IMR-90 (cell line): ENCODE measurements at regions not wholly inside any gene's neighbourhood (a gene's known extent, or its start where the extent isn't known, plus 50 kb on each side); places are given as distances from the start of the nearest gene placed in this dataset.

Source experiments
- ATAC-seq: fragments of 200-7000 bp; cut with Tn5 transposase; 2 replicates; pipeline ENCODE4 v1.9.1; 2020; ENCODE audit warnings: low read depth, mild to moderate bottlenecking, moderate library complexity
- BruUV-seq: library from RNA; stranded (reverse); fragments of 400-500 nt; replicated peaks from 2 replicates; lab custom pipeline; 2021; lab: Mats Ljungman, UMichigan
- CTCF ChIA-PET: fragments of 300-600 bp; formaldehyde crosslinking; extraction: SDS; loops from one replicate; lab custom pipeline; 2021; ENCODE audit warnings: antibody characterized with exemption; lab: Yijun Ruan, JAX
- POLR2A ChIA-PET: fragments of 300-600 bp; sonication (Branson Sonifier 250); formaldehyde crosslinking; loops from one replicate; lab custom pipeline; 2022; ENCODE audit warnings: antibody characterized with exemption; ENCODE audit not compliant: unreplicated experiment; lab: Charles Lee
- DNase-seq: peaks from one replicate; pipeline ENCODE4 v3.0.0; 2013
- H2AFZ ChIP-seq: replicated peaks from 2 replicates; pipeline ENCODE3; 2013; ENCODE audit warnings: low read length, mild to moderate bottlenecking; ENCODE audit not compliant: poor library complexity
- H2AK5ac ChIP-seq: 2 replicates; pipeline ENCODE4 v1.6.1; 2013; ENCODE audit warnings: low read depth, low read length, inconsistent platforms
- H2AK9ac ChIP-seq: replicated peaks from 2 replicates; pipeline ENCODE3; 2013; ENCODE audit warnings: mild to moderate bottlenecking, low read depth, low read length, moderate library complexity; ENCODE audit not compliant: poor library complexity
- H2BK120ac ChIP-seq: 2 replicates; pipeline ENCODE4 v1.6.1; 2013; ENCODE audit warnings: low read depth, low read length, inconsistent platforms
- H2BK15ac ChIP-seq: 3 replicates; pipeline ENCODE4 v1.6.1; 2013; ENCODE audit warnings: low read depth, low read length, inconsistent platforms
- H2BK20ac ChIP-seq: 2 replicates; pipeline ENCODE4 v1.6.1; 2013; ENCODE audit warnings: low read depth, mild to moderate bottlenecking, inconsistent platforms, low read length, moderate library complexity
- H2BK5ac ChIP-seq: 2 replicates; pipeline ENCODE4 v1.6.1; 2013; ENCODE audit warnings: mild to moderate bottlenecking, low read depth, low read length, inconsistent platforms; ENCODE audit not compliant: poor library complexity, severe bottlenecking
- H3K14ac ChIP-seq: replicated peaks from 2 replicates; pipeline ENCODE4 v1.6.1; 2013; ENCODE audit warnings: low read depth, low read length, inconsistent platforms
- H3K18ac ChIP-seq: 2 replicates; pipeline ENCODE4 v1.6.1; 2013; ENCODE audit warnings: low read depth, low read length, control low read depth
- H3K23ac ChIP-seq: 2 replicates; pipeline ENCODE4 v1.6.1; 2013; ENCODE audit warnings: low read depth, low read length, inconsistent platforms
- H3K27ac ChIP-seq: 2 replicates; pipeline ENCODE4 v1.5.1; 2013; ENCODE audit warnings: mild to moderate bottlenecking, control low read depth, low read length; ENCODE audit not compliant: insufficient read depth
- H3K27me3 ChIP-seq: 2 replicates; pipeline ENCODE4 v1.6.1; 2013; ENCODE audit warnings: low read length; ENCODE audit not compliant: control insufficient read depth, insufficient read depth
- H3K36me3 ChIP-seq: 2 replicates; pipeline ENCODE4 v1.6.1; 2013; ENCODE audit warnings: low read length, mixed read lengths; ENCODE audit not compliant: control insufficient read depth, insufficient read depth
- H3K4ac ChIP-seq: 2 replicates; pipeline ENCODE4 v1.6.1; 2013; ENCODE audit warnings: low read depth, low read length, inconsistent platforms
- H3K4me1 ChIP-seq: 2 replicates; pipeline ENCODE4 v1.6.1; 2013; ENCODE audit warnings: low read length, mixed read lengths; ENCODE audit not compliant: control insufficient read depth, insufficient read depth
- H3K4me2 ChIP-seq: 2 replicates; pipeline ENCODE4 v1.6.1; 2013; ENCODE audit warnings: low read depth, mild to moderate bottlenecking, control low read depth, low read length, moderate library complexity
- H3K4me3 ChIP-seq: 2 replicates; pipeline ENCODE4 v1.5.1; 2013; ENCODE audit warnings: low read depth, mild to moderate bottlenecking, control low read depth, low read length, moderate library complexity; ENCODE audit not compliant: insufficient read depth
- H3K56ac ChIP-seq: 2 replicates; pipeline ENCODE4 v1.6.1; 2013; ENCODE audit warnings: low read length, inconsistent platforms; ENCODE audit not compliant: insufficient read depth; ENCODE audit errors: extremely low read depth
- H3K79me1 ChIP-seq, 2 experiments: 2 replicates each; pipeline ENCODE4 v1.6.1; 2013; ENCODE audit warnings: low read length in 2 of 2, inconsistent platforms in 1 of 2, low read depth in 1 of 2
- H3K9ac ChIP-seq: 2 replicates; pipeline ENCODE4 v1.6.1; 2013; ENCODE audit warnings: low read depth, low read length, control low read depth
- H3K9me1 ChIP-seq: 2 replicates; pipeline ENCODE4 v1.6.1; 2013; ENCODE audit warnings: low read length, inconsistent platforms; ENCODE audit not compliant: insufficient read depth
- H3K9me3 ChIP-seq: 2 replicates; pipeline ENCODE4 v1.6.1; 2013; ENCODE audit warnings: low read length; ENCODE audit not compliant: control insufficient read depth, insufficient read depth
- H4K20me1 ChIP-seq: 2 replicates; pipeline ENCODE4 v1.6.1; 2013; ENCODE audit warnings: low read length, inconsistent platforms; ENCODE audit not compliant: insufficient read depth
- H4K5ac ChIP-seq: 2 replicates; pipeline ENCODE4 v1.6.1; 2013; ENCODE audit warnings: mild to moderate bottlenecking, low read depth, low read length, control low read depth
- H4K8ac ChIP-seq, 2 experiments: 2 replicates each; pipeline ENCODE4 v1.6.1; 2013; ENCODE audit warnings: low read depth in 2 of 2, low read length in 2 of 2, control low read depth in 1 of 2, inconsistent platforms in 1 of 2
- H4K91ac ChIP-seq: 2 replicates; pipeline ENCODE4 v1.6.1; 2013; ENCODE audit warnings: low read depth, low read length, inconsistent platforms; ENCODE audit not compliant: insufficient read depth
- BHLHE40 ChIP-seq: fragments of 150-350 bp; IDR thresholded peaks from 2 replicates; pipeline ENCODE4 v1.6.1; 2016; ENCODE audit warnings: mild to moderate bottlenecking, low read depth, low read length
- CEBPB ChIP-seq: IDR thresholded peaks from 2 replicates; pipeline ENCODE4 v1.6.1; 2012; ENCODE audit warnings: low read depth, low read length, improper control_type of control experiment
- MAFK ChIP-seq: IDR thresholded peaks from 2 replicates; pipeline ENCODE4 v1.6.1; 2012; ENCODE audit warnings: low read depth, low read length, improper control_type of control experiment
- WGBS, 2 experiments: methylation state at CpG; one replicate each; pipeline versions ENCODE4 v1.1.5 to v1.1.7; 2013; ENCODE audit warnings: missing lambda C conversion rate in 2 of 2; ENCODE audit not compliant: insufficient read length in 1 of 2; ENCODE audit errors: extremely low coverage in 2 of 2; 5-methylcytosine and 5-hydroxymethylcytosine counted together
- dilution Hi-C: fragments of 300-500 bp; cut with HindIII; formaldehyde crosslinking; loops from one replicate; pipeline ENCODE4 v1.14.3; 2018; ENCODE audit warnings: low sequenced_read_pairs; ENCODE audit not compliant: unreplicated experiment
- in situ Hi-C: fragments of 300-500 bp; cut with MboI; formaldehyde crosslinking; loops from 3 replicates; pipeline ENCODE4 v1.14.3; 2019; ENCODE audit warnings: low sequenced_read_pairs, inconsistent platforms, mixed read lengths
- intact Hi-C: fragments of 100-400 bp; cut with micrococcal nuclease; formaldehyde crosslinking; loops from 2 replicates; pipeline ENCODE4 v1.10.0; 2022

- no peak overlapping the region for H3K23ac ChIP-seq
- H3K4me1 ChIP-seq, result no peaks in the 10 kb centered on the region
- H2AK5ac ChIP-seq, result no peak overlapping the region
- CTCF ChIA-PET, result no interaction called here
- H3K79me1 ChIP-seq, result no peaks in the 10 kb centered on the region
- H2AK9ac ChIP-seq, result no peak overlapping the region
- TF ChIP-seq CEBPB (no peak), MAFK (no peak), BHLHE40 (no peak)
- H3K4ac ChIP-seq, result no peak overlapping the region
- no peak overlapping the region for H3K4me2 ChIP-seq
- H3K9me3 ChIP-seq, result no peaks in the 10 kb centered on the region
- H4K91ac ChIP-seq, result no peak overlapping the region
- H4K20me1 ChIP-seq, result no peaks in the 10 kb centered on the region
- H3K18ac ChIP-seq, result no peak overlapping the region
- no TSS peak for BruUV-seq
- no peak for DNase-seq
- no peak overlapping the region for H2BK120ac ChIP-seq
- H4K5ac ChIP-seq, result no peak overlapping the region
- no peak overlapping the region for H3K4me3 ChIP-seq
- H3K56ac ChIP-seq, result no peak overlapping the region
- no peak overlapping the region for H2BK15ac ChIP-seq
- ATAC-seq, result no peak
- H3K9ac ChIP-seq, result no peak overlapping the region
- no peaks in the 10 kb centered on the region for H3K9me1 ChIP-seq
- H2BK20ac ChIP-seq, result no peak overlapping the region
- no peak overlapping the region for H4K8ac ChIP-seq
- no peak overlapping the region for H3K27ac ChIP-seq
- peaks cover 4% of the 10 kb centered on the region for H3K27me3 ChIP-seq
- no peak overlapping the region for H2BK5ac ChIP-seq
- no peak overlapping the region for H3K14ac ChIP-seq
- POLR2A ChIA-PET, result no interaction called here
- in situ Hi-C loops (no loop called here), dilution Hi-C loops (no loop called here), intact Hi-C loops (no loop called here)
- H2AFZ ChIP-seq, result no peak overlapping the region
- H3K36me3 ChIP-seq, result no peaks in the 10 kb centered on the region
- no CpG with 5 or more reads among the region's 1 CpG for WGBS, 2 experiments
Measured at GRCh38 chr7:42405782-42406181, 168.8 kb upstream of the GLI3 start.
